ENCODE measurements at regions not wholly inside any gene's neighbourhood (a gene's known extent, or its start where the extent isn't known, plus 50 kb on each side); places are given as distances from the start of the nearest gene placed in this dataset.

- no peak overlapping the region for H3K4me3 ChIP-seq (replicated peaks; ENCODE audit: low read depth, low read length)
- DNase-seq (ENCODE audit: extremely low read depth, low read depth): no peak
- TF ChIP-seq CTCF (IDR thresholded peaks at IDR 0.05; ENCODE audit: low read depth, low read length, missing control alignments): no peak
Measured at GRCh38 chr16:9511389-9511788, 419.9 kb downstream of the HAPSTR1 start.

GRCh38 chr16:9516444-9516843 lies 425.0 kb downstream of the HAPSTR1 start:
- H3K4me3 ChIP-seq (replicated peaks; ENCODE audit: low read depth, low read length): no peak overlapping the region
- no peak for DNase-seq (ENCODE audit: extremely low read depth, low read depth)
- no peak for TF ChIP-seq CTCF (IDR thresholded peaks at IDR 0.05; ENCODE audit: low read depth, low read length, missing control alignments)

- DNase-seq (ENCODE audit: extremely low read depth, low read depth): no peak
- no peak overlapping the region for H3K4me3 ChIP-seq (replicated peaks; ENCODE audit: low read depth, low read length)
- no peak for TF ChIP-seq CTCF (IDR thresholded peaks at IDR 0.05; ENCODE audit: low read depth, low read length, missing control alignments)
Measured at GRCh38 chr16:9518051-9518450, 426.6 kb downstream of the HAPSTR1 start.

GRCh38 chr16:9518581-9518980 lies 427.1 kb downstream of the HAPSTR1 start:
- no peak overlapping the region for H3K4me3 ChIP-seq (replicated peaks; ENCODE audit: low read depth, low read length)
- no peak for TF ChIP-seq CTCF (IDR thresholded peaks at IDR 0.05; ENCODE audit: low read depth, low read length, missing control alignments)
- DNase-seq (ENCODE audit: extremely low read depth, low read depth): no peak

GRCh38 chr16:9521749-9522370 lies 430.4 kb downstream of the HAPSTR1 start:
- DNase-seq (ENCODE audit: extremely low read depth, low read depth): no peak
- no peak overlapping the region for H3K4me3 ChIP-seq (replicated peaks; ENCODE audit: low read depth, low read length)
- no peak for TF ChIP-seq CTCF (IDR thresholded peaks at IDR 0.05; ENCODE audit: low read depth, low read length, missing control alignments)

- H3K4me3 ChIP-seq (replicated peaks; ENCODE audit: low read depth, low read length): no peak overlapping the region
- no peak for DNase-seq (ENCODE audit: extremely low read depth, low read depth)
- no peak for TF ChIP-seq CTCF (IDR thresholded peaks at IDR 0.05; ENCODE audit: low read depth, low read length, missing control alignments)
Measured at GRCh38 chr16:9522614-9523013, 431.2 kb downstream of the HAPSTR1 start.

GRCh38 chr16:9523994-9524393 lies 432.6 kb downstream of the HAPSTR1 start:
- DNase-seq (ENCODE audit: extremely low read depth, low read depth): no peak
- TF ChIP-seq CTCF (IDR thresholded peaks at IDR 0.05; ENCODE audit: low read depth, low read length, missing control alignments): no peak

More at GRCh38 chr16:9523994-9524393, 432.6 kb downstream of the HAPSTR1 start:
- H3K4me3 ChIP-seq (replicated peaks; ENCODE audit: low read depth, low read length): no peak overlapping the region
